NCI-H2081 treated with DMSO at 0.1 percent for 48 hours (cell line): ENCODE measurements at regions not wholly inside any gene's neighbourhood (a gene's known extent, or its start where the extent isn't known, plus 50 kb on each side); places are given as distances from the start of the nearest gene placed in this dataset.
"Not testable (repeated sequence)": the region's sequence is repeated elsewhere in the genome, so short reads cannot be mapped to it uniquely, and the experiment has no call there.

Experiments used
- DNase-seq: peaks from one replicate; lab custom pipeline; 2025; lab: John Stamatoyannopoulos, UW

DNA sequence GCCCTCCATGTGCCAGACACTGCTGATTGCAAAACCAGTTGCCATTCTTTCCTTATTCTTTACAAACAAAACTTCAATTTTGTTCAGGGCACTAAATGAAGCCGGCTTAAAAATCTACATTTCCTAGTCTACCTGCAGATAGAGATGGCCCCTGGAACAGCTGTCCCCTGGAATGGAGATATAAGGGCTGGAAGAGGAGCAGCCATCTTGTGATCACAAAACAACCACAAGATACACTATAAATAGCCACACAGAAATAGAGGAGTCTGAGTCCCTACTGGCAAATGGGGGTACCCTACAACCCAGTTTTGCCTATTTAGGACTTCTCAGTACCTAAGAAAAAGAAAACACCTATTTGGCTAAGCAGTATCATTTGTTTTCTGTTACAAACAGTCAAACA lies 115.9 kb upstream of the BEND6 start:
- no peak for DNase-seq

DNA sequence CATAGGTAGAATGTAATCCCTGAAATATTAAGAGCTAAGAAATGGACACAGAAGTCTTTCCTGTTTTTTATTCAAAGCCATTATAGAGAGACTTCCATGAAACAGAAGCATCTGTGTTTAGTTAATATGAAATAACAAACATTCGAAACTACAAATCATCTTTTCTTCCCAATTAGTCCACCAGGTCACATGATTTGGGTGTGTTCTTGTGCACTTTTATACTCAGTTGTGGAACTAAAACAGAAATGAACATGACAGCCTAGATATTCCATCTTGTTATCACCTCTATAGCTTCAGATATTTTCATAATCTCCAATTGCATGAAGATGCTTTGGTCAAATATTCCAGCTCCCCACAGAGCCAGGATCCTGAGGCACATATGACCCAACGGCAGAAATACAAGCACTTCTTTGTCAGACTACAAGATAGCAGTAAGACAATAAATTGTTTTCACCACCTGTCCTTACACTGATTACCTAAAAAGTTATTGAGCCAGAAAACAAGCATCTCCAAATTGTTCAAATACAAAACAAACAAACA lies 116.8 kb upstream of the BEND6 start:
- no peak for DNase-seq

DNA sequence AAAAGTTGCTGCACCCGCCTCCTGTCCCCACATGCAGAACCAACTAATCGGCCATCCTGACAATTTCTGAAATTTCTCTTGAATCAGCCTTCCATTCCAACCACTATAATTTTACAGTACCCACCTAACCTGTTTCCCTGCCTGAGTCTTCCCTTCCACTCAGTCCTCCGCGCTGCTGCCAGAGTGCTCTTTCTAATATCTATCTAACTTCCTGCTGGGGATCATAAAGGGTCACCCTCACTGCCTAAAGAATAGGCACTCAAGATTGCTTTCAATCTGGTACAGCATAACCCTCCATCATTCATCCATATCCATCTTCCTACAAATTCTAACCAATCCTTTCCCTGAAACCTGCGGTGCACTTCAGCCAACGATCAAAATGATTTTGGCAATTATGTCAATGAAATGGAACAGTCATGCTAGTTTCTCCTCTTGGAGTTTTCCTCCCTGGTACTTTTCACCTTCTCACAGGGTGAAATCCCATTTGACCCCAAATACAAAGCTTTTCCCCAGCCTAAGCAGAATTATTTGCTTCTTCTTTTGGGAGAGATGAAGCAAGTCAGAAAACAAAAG lies 117.5 kb upstream of the BEND6 start:
- DNase-seq, result no peak

DNA sequence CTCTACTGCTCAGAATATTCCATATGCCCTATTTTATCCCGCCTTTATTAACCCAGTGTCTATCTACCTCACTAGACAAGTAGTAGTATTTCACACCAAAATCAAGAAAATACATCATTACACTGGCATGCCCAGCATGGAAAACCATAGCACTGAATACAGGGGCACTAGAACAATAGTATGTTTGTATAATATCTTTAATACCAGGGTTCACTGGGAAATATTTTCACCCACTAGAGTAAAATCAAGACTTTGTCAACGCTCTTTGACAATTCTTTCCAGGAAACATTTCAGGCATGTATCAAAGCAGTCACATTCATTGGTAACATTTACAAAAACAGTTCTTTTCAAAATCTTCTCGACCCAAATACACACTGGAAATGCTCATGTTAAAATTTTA lies 119.3 kb upstream of the BEND6 start:
- no peak for DNase-seq

DNA sequence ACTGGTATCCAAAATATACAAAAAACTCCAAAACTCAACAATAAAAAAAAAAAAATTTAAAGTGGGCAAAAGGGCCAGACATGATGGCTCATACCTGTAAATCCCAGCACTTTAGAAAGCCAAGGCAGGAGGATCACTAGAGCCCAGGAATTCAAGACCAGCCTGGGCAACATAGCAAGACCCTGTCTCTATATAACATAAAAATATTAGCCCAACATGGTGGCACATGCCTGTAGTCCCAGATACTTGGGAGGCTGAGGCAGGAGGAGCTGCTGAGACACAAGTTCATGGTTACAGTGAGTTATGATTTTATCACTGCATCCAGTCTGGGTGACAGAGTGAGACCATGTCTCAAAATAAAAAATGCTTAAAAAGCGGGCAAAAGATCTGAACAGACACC lies 121.0 kb upstream of the BEND6 start:
- no peak for DNase-seq

DNA sequence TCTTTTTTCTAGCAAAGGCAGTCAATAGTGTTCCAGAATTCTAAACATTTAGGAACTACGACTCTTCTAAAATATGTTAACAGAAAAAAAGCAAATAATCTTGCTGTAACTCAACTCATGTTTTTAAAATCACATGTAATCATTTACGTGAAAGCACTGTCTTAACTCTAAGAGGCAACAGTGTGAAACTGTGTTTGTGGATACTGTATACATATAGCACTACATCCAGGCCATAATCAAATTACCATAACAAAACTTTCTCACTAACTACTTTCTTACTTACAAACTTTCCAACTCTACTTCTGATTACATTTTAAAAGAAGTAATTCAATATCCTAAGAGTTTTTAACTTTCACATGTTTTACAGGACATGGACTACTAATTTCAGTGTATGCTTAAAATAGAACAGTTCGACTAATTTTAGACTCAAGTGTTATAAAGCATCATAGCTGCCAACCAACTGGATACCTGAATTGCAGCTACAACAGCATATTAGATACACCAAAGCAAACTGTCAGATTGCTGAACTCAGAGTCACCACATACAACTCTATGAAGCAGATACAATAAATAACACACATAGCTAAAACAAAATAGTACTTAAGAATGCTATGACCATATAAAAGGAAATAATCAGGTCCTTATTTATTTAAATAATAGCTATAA lies 121.6 kb upstream of the BEND6 start:
- no peak for DNase-seq

DNA sequence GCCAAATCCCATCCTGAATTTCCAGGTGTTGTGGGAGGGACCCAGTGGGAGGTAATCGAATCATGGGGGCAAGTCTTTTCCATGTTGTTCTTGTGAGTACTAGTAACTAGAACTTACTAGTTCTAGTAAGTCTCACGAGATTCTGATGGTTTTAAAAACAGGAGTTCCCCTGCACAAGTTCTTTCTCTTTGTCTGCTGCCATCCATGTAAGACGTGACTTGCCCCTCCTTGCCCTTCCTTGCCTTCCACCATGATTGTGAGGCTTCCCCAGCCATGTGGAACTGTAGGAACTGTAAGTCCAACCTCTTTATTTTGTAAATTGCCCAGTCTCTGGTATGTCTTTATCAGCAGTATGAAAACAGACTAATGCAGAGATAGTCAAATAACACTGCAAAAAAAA lies 122.7 kb upstream of the BEND6 start:
- DNase-seq, result no peak

DNA sequence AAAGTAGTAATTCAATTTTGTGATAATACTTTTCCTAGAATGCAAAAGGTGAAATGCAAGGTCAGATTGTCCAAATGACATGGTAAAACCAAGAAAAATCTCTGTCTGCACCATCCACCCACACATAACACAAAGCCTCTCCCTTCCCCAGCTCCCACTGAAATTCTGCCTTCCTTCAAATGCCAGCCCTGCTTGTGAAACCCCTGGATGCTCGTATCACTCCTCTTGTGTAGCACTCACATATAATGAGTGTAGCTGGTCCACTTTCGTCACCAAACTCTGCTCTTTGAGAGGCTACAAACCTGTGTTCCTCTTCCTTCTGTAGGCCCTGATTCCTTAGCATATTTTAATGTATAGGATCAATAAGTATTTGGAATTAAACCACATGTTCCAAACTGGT lies 123.6 kb upstream of the BEND6 start:
- no peak for DNase-seq

DNA sequence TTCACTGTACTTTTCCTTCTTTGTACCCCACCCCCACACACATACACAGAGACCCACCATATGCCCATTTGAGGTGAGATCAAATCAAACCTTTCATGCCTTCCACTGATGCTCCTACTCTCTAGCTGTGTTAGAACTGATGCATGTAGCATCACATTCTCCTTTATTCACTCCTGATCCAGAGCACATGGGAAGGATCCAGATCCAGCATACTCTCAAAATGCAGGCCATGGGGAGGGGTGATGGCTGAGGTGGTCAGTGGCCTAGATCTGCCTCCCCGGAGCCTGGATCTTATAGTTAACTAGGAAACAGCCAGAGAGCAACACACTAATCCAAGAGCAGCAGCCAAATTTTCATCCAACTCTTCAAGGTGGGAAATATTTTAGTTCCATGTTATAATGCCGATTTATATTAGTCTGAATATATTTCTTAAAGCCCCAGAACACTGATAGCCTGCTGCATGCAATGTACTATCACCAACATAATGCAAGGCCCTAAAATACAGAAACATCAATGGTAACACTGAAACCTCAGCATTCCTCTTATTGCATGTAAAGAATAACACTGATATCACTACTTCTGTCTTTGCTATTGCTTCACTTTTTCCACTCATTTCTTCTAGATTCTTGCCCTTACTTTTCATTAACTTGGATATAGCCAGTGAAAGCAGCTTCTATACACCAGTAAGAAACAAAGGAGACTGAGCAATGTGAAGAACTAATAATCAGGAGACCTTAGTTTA lies 126.8 kb upstream of the BEND6 start:
- no peak for DNase-seq

DNA sequence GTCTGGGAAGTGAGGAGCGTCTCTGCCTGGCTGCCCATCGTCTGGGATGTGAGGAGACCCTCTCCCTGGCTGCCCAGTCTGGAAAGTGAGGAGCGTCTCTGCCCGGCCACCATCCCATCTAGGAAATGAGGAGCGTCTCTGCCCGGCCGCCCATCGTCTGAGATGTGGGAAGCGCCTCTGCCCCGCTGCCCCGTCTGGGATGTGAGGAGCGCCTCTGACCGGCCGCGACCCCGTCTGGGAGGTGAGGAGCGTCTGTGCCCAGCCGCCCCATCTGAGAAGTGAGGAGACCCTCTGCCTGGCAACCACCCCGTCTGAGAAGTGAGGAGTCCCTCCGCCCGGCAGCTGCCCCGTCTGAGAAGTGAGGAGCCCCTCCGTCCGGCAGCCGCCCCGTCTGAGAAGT lies 130.5 kb upstream of the BEND6 start:
- not testable (repeated sequence) for DNase-seq

DNA sequence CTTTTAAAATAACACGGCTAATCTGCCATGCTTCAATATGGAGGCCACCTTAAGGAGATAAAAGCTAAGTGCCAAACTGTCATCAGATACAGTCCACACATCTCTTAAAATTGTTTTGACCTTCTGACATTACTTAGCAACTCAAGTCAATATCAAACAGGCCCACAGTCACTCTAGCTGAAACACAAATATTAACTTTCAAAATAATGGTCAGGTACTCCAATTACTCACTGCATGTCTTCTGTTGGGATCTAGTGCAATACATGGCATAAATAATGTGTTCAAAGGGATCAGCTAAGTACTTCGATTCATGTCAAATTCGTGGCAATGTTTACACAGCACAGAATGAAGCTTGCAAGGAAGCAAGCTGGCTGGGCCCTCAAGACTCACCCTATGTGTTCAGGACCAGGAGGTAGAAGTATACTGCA lies 133.9 kb upstream of the BEND6 start:
- DNase-seq, result no peak

DNA sequence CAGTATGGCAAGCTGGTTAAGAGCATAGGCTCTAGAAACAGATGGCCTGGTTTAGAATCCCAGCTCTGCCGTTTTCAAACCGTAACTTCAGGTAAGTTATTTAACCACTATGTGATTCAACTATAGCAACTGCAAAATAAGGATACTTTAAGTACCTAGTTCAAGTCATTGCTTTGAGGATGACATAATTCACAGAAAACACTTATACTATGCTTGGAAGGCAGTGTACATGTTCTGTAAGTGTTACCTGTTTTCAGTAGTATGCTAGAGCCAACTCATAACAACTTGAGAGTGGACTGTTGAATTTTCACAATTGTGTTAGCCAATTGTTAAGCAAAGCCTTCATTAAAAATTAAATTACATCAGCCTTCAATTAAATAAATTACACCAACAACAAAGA lies 134.8 kb upstream of the BEND6 start:
- DNase-seq, result no peak

DNA sequence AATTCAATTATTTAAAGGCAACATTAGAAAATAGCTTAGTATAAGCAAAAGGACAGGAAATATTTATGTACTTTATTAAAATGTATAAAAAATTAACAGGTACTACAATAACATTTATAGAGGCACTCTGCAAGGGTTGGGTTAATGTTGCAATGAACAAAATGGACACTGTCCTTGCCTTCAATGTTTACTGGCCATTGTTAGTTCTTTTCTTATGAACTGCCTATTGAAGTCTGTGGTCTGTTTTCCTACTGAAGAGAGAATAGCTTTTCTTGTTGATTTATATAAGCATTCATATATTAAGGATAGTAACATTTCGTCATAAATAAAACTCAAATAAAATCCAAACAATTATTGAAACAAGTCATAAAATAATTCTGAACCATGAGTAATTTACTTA lies 135.3 kb upstream of the BEND6 start:
- no peak for DNase-seq

DNA sequence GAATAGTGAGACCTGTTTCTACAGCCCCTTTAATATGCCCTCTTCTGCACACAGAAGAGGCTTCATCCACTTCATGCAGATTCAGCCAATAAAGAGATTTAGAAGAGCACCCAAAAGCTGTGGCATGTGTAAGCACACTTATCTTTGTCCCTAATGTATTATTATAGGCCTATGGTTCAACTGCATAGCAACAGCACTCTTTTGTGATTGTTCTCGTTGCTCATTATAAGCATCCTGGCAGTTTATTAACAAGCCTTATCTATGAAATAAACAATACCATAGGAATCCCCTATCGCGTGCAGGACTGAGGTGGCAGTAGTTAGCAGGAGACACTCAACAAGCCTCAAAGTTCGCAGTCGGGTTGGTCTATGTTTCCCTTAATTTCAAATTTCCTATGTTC lies 138.5 kb upstream of the BEND6 start:
- DNase-seq, result no peak

DNA sequence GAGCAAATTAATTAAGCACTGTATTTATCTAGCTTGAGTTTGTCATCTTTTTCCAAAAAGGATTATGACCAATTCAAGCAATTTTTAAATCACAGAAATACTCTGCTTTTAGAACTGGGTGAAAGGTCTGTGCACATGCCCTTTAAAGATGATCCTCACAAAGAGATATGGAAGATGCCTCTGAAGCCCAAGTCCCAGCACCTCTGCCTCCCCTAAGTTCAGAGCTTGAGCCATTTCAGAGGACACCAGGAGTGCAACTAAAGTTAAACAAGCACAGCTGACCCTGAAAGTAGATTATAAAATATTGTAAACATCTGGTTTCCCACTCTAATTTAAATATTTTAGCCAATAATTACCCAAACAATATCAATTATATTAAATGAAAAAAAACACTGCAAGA lies 139.5 kb upstream of the BEND6 start:
- no peak for DNase-seq

DNA sequence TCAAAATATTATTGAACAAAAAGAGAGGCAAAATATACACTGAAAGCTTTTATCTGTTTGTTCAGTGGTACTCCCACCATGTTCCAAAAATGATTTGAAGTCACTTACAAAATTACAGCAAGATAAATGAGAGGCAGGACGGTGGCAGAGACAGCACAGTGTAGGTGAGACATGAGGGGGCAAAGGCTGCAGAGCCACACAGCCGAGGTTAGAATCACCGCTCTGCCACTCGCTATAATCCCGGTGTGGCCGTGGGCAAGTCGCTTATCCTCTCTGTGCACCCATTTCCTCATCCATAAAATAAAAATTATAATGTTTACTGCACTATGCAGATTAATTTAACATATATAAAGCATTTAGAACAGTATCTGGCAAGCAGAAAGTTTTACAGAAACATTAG lies 140.1 kb upstream of the BEND6 start:
- no peak for DNase-seq

DNA sequence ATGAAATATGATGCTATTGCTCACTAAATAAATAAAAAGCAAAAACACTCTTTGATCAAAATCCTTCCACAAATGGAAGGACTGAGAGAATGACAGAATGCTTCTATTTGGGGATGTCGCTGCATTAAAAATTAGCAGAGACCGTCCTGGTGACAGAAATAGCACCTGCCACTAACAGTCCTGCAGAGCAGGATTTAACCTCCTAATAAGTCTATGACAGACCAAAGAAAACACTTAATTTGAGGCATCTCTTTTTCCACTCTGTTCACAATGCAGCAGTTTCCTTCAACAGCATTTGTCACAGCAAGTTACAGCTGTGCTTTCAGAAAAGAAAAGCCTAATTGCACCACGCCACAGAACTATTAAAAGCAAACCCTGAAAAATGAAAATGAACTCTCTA lies 140.6 kb upstream of the BEND6 start:
- no peak for DNase-seq

DNA sequence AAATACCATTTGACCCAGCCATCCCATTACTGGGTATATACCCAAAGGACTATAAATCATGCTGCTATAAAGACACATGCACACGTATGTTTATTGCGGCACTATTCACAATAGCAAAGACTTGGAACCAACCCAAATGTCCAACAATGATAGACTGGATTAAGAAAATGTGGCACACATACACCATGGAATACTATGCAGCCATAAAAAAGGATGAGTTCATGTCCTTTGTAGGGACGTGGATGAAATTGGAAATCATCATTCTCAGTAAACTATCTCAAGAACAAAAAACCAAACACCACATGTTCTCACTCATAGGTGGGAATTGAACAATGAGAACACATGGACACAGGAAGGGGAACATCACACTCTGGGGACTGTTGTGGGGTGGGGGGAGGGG lies 142.1 kb upstream of the BEND6 start:
- not testable (repeated sequence) for DNase-seq

DNA sequence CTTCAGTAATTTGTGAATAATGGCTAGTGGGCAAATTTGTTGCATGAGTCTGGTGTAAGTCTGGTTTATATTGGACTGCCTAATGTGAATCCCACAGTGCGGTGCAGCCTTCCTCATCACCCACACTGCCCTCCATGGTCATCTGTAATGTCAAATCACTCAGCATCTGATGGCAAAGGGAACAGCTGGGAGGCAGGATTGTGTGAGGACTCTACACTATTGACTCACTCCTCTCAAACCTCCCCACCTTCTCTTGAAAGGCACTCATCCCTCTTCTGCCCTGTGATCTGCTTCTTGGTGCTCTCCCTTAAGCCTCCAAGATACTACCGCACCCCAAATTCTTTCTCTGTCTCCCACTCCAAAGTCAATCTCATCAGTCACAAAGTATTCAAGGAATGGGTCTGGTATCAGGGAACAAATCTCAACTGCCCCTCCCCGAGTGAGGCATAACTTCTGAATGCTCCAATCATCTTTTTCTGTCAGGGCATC lies 146.0 kb upstream of the BEND6 start:
- DNase-seq, result no peak

DNA sequence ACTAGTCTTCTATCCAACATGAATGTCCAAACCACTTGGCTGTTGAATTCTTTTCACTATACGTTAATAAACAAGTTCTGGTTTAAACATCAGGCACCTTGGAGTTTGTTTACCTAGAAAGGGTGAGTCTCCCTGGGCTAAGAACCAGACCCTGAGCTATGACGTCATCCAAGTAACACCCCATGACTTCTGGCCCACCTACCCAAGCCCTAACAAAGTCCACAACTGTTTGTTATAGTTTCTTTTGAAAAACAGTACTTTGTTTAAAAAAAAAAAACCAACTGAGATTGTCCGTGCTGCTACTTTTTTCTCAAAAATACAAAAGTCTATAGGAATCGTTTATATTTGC lies 146.9 kb upstream of the BEND6 start:
- DNase-seq, result no peak

DNA sequence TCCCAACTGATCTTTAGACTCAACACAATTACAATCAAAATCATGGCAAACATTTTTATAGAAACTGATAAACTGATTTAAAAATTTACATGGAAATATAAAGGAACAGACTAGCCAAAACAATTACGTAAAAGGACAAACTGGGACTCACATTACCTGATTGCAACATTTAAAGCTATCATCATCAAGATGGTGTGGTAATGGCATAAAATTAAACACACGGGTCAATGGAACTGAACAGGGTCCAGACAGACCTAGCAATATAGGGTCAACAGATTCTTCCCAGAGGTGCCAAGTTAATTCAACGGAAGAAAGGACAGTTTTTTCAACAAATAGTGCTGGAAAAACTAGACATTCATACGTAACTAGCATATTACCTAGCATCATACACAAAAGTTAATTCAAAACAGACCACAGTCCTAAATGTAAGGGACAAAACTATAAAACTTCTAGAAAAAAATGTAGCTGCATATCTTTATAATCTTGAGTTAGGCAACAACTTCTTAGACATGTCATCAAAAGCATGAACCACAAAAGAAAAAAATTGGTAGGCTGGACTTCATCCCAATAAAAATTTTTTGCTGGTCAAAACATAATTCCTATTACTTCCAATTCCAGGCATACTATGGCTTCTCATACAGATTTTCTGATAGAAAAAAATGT lies 147.4 kb upstream of the BEND6 start:
- DNase-seq, result no peak

DNA sequence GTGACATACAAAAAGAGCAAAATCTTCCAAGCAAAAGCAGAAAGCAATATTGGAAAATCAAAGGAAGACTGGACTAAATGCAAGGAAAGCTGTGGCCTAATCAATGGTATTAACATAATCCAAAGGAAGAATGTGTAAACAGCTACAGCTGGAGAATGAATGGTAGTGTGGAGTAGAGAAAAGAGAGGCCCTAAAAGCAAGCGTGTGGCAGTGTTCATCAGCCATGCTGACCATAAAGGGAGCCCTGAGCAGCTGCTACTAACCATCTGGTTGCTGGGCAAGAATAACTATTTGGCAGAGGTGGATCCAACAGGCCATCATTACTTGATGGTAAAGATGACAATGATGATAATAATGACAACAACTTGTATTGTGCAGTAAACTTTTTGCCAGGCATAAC lies 148.5 kb upstream of the BEND6 start:
- no peak for DNase-seq

DNA sequence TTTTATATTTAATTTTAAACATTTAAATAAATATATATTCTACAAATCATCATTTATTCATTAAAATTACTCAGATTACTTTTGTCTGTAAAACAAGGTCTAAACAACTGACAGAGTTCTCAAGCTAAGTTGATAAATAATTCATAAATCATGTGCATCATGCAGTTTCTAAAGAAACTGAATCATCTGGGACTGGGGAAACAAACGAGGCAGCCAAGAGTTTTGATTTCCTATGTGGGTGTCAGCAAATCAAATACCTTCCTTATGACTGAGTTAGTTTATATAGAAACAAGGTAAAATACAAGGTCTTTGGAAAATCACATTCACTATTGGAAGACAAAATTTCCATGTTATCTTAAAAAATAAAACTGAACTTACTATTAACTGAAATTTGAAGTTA lies 149.9 kb upstream of the BEND6 start:
- no peak for DNase-seq
